ENCODE measurements at regions not wholly inside any gene's neighbourhood (a gene's known extent, or its start where the extent isn't known, plus 50 kb on each side); places are given as distances from the start of the nearest gene placed in this dataset.

GRCh38 chr3:72523429-72524151 lies 324.7 kb downstream of the SHQ1 start:
- TF ChIP-seq POLR2A (IDR thresholded peaks at IDR 0.05) (no peak), CTCF (IDR thresholded peaks at IDR 0.05) (no peak)

Data from testis (tissue), 2 donors.